ENCODE measurements at regions not wholly inside any gene's neighbourhood (a gene's known extent, or its start where the extent isn't known, plus 50 kb on each side); places are given as distances from the start of the nearest gene placed in this dataset.

- Histone ChIP-seq H3K4me1 (no peaks in the 10 kb centered on the region), H3K36me3 (no peaks in the 10 kb centered on the region), H3K4me3 (no peak overlapping the region), H3K9me3 (no peaks in the 10 kb centered on the region), H3K27me3 (no peaks in the 10 kb centered on the region), H3K27ac (no peak overlapping the region)
- TF ChIP-seq POLR2AphosphoS5 (IDR thresholded peaks at IDR 0.05; ENCODE audit: insufficient read depth in 1 of 2, low read depth in 1 of 2) = no peak
- no peak for TF ChIP-seq CTCF (IDR thresholded peaks at IDR 0.05)
- no peak for TF ChIP-seq POLR2A (IDR thresholded peaks at IDR 0.05)
- DNase-seq (ENCODE audit: extremely low spot score in 2 of 2) = no peak
- intact Hi-C loops (cut with DNase I) = no loop called here
Observed at GRCh38 chr13:47094734-47095434, 198.0 kb upstream of the HTR2A start.

- no peak for DNase-seq (ENCODE audit: extremely low spot score in 2 of 2)
- intact Hi-C loops (cut with DNase I) = no loop called here
- Histone ChIP-seq H3K4me3 (no peak overlapping the region), H3K36me3 (no peaks in the 10 kb centered on the region), H3K9me3 (no peaks in the 10 kb centered on the region), H3K4me1 (no peaks in the 10 kb centered on the region), H3K27ac (no peak overlapping the region), H3K27me3 (no peaks in the 10 kb centered on the region)
- TF ChIP-seq POLR2AphosphoS5 (IDR thresholded peaks at IDR 0.05; ENCODE audit: insufficient read depth in 1 of 2, low read depth in 1 of 2) = no peak
- TF ChIP-seq CTCF (IDR thresholded peaks at IDR 0.05) = no peak
- no peak for TF ChIP-seq POLR2A (IDR thresholded peaks at IDR 0.05)
Observed at GRCh38 chr13:47092202-47092601, 195.3 kb upstream of the HTR2A start.

- TF ChIP-seq POLR2A (IDR thresholded peaks at IDR 0.05) (no peak), POLR2AphosphoS5 (IDR thresholded peaks at IDR 0.05; ENCODE audit: insufficient read depth in 1 of 2, low read depth in 1 of 2) (no peak), CTCF (IDR thresholded peaks at IDR 0.05) (no peak)
- intact Hi-C loops (cut with DNase I) = no loop called here
- no peaks in the 10 kb centered on the region for H3K9me3 ChIP-seq
- H3K27me3 ChIP-seq = no peaks in the 10 kb centered on the region
- no peaks in the 10 kb centered on the region for H3K36me3 ChIP-seq
- H3K4me1 ChIP-seq = no peaks in the 10 kb centered on the region
- DNase-seq (ENCODE audit: extremely low spot score in 2 of 2) = no peak
- no peak overlapping the region for H3K27ac ChIP-seq
- no peak overlapping the region for H3K4me3 ChIP-seq
Observed at GRCh38 chr13:47087841-47088240, 191.0 kb upstream of the HTR2A start.

- no peak for TF ChIP-seq CTCF (IDR thresholded peaks at IDR 0.05)
- no peak for TF ChIP-seq POLR2A (IDR thresholded peaks at IDR 0.05)
- no peak for TF ChIP-seq POLR2AphosphoS5 (IDR thresholded peaks at IDR 0.05; ENCODE audit: insufficient read depth in 1 of 2, low read depth in 1 of 2)
- no peaks in the 10 kb centered on the region for H3K4me1 ChIP-seq
- no peaks in the 10 kb centered on the region for H3K9me3 ChIP-seq
- H3K4me3 ChIP-seq = no peak overlapping the region
- intact Hi-C loops (cut with DNase I) = no loop called here
- DNase-seq (ENCODE audit: extremely low spot score in 2 of 2) = no peak
- H3K27me3 ChIP-seq = no peaks in the 10 kb centered on the region
- H3K36me3 ChIP-seq = no peaks in the 10 kb centered on the region
- H3K27ac ChIP-seq = no peak overlapping the region
Observed at GRCh38 chr13:47087241-47087640, 190.4 kb upstream of the HTR2A start.

GRCh38 chr13:47085346-47085745 lies 188.5 kb upstream of the HTR2A start:
- no peaks in the 10 kb centered on the region for H3K9me3 ChIP-seq
- H3K36me3 ChIP-seq = no peaks in the 10 kb centered on the region
- no peaks in the 10 kb centered on the region for H3K4me1 ChIP-seq
- no peaks in the 10 kb centered on the region for H3K27me3 ChIP-seq
- DNase-seq (ENCODE audit: extremely low spot score in 2 of 2) = no peak
- intact Hi-C loops (cut with DNase I) = no loop called here
- H3K27ac ChIP-seq = no peak overlapping the region
- H3K4me3 ChIP-seq = no peak overlapping the region
- TF ChIP-seq POLR2AphosphoS5 (IDR thresholded peaks at IDR 0.05; ENCODE audit: insufficient read depth in 1 of 2, low read depth in 1 of 2) (no peak), POLR2A (IDR thresholded peaks at IDR 0.05) (no peak), CTCF (IDR thresholded peaks at IDR 0.05) (no peak)

Data from vagina (tissue), 2 donors.